ENCODE measurements at regions not wholly inside any gene's neighbourhood (a gene's known extent, or its start where the extent isn't known, plus 50 kb on each side); places are given as distances from the start of the nearest gene placed in this dataset.

GRCh38 chr4:67343199-67343598 lies 202.1 kb downstream of the CENPC start:
- TF ChIP-seq, protein P1, sequence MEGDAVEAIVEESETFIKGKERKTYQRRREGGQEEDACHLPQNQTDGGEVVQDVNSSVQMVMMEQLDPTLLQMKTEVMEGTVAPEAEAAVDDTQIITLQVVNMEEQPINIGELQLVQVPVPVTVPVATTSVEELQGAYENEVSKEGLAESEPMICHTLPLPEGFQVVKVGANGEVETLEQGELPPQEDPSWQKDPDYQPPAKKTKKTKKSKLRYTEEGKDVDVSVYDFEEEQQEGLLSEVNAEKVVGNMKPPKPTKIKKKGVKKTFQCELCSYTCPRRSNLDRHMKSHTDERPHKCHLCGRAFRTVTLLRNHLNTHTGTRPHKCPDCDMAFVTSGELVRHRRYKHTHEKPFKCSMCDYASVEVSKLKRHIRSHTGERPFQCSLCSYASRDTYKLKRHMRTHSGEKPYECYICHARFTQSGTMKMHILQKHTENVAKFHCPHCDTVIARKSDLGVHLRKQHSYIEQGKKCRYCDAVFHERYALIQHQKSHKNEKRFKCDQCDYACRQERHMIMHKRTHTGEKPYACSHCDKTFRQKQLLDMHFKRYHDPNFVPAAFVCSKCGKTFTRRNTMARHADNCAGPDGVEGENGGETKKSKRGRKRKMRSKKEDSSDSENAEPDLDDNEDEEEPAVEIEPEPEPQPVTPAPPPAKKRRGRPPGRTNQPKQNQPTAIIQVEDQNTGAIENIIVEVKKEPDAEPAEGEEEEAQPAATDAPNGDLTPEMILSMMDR (conservative IDR thresholded peaks at IDR 0.05 in 1 of 2, IDR thresholded peaks at IDR 0.05 in 1 of 2; ENCODE audit: extremely low read depth in 1 of 2, insufficient read depth in 1 of 2, low read depth in 1 of 2, low read length in 2 of 2), result no peak
- TF ChIP-seq EZH2 (IDR thresholded peaks at IDR 0.05; ENCODE audit: borderline replicate concordance, low read length), result no peak
